ENCODE measurements at regions not wholly inside any gene's neighbourhood (a gene's known extent, or its start where the extent isn't known, plus 50 kb on each side); places are given as distances from the start of the nearest gene placed in this dataset.

- TF ChIP-seq CTCF (IDR thresholded peaks at IDR 0.05; ENCODE audit: low read depth, low read length, poor library complexity, severe bottlenecking) (no peak), EZH2phosphoT487 (IDR thresholded peaks at IDR 0.05; ENCODE audit: borderline replicate concordance, low read length) (no peak)
Observed at GRCh38 chr1:4261327-4261726, 361.3 kb upstream of the C1orf174 start.

Data from DOHH2 (cell line).